ENCODE measurements at regions not wholly inside any gene's neighbourhood (a gene's known extent, or its start where the extent isn't known, plus 50 kb on each side); places are given as distances from the start of the nearest gene placed in this dataset.

DNA sequence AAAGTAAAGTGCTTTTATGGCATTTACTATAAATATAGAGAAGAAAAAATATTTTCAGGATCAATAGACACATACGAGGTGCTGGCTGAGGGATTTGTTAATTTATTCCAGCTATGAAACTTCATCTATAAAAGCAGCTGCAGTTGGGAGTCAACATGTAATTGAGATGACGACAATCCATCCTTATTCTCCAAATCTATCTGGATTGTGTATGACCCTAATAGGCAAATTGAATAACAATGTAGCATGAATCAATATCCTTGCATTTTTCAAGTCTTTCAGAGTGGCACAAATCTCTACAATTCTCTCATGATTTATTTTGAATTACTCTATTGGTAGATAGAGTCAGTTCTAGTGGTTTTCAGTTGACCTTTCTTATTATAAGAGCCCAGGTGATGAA lies 1296.5 kb upstream of the SPRY2 start:
- Histone ChIP-seq H3K4me1 (no peaks in the 10 kb centered on the region), H3K36me3 (no peaks in the 10 kb centered on the region), H3K27me3 (no peaks in the 10 kb centered on the region), H3K9me3 (no peaks in the 10 kb centered on the region), H3K27ac (no peak overlapping the region), H3K4me3 (no peak overlapping the region)
- TF ChIP-seq EP300 (IDR thresholded peaks at IDR 0.05) (no peak), CTCF (IDR thresholded peaks at IDR 0.05) (no peak), POLR2A (IDR thresholded peaks at IDR 0.05) (no peak), POLR2AphosphoS5 (IDR thresholded peaks at IDR 0.05) (no peak)
- no peak for ATAC-seq
- WGBS, 2 donors (ENCODE audit: low coverage in 1 of 2), result 65 to 68% methylated on average over 2 of the region's 2 CpGs

DNA sequence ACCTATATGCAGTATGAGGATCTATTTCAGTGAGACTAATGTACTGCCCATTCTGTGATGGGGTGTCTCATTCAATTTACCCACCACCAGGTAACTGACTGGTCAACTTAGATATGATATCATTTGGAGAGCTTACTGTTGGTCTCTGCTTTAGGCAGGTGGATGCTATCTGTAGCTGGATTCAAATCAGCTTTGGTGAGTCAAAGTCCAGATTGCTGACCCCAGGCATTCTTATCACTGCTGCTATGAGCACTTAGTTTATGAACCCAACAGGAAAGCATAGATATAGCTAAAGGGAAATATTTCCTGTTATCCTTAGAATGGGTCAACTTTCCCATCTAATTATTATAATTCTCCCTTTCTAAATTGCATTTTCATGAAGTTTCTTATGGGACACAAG lies 1295.2 kb upstream of the SPRY2 start:
- H3K36me3 ChIP-seq, result no peaks in the 10 kb centered on the region
- no peaks in the 10 kb centered on the region for H3K27me3 ChIP-seq
- H3K4me1 ChIP-seq, result no peaks in the 10 kb centered on the region
- H3K9me3 ChIP-seq, result no peaks in the 10 kb centered on the region
- ATAC-seq, result no peak
- H3K4me3 ChIP-seq, result no peak overlapping the region
- TF ChIP-seq CTCF (IDR thresholded peaks at IDR 0.05), result no peak
- TF ChIP-seq POLR2AphosphoS5 (IDR thresholded peaks at IDR 0.05), result no peak
- TF ChIP-seq EP300 (IDR thresholded peaks at IDR 0.05), result no peak
- TF ChIP-seq POLR2A (IDR thresholded peaks at IDR 0.05), result no peak
- H3K27ac ChIP-seq, result no peak overlapping the region

DNA sequence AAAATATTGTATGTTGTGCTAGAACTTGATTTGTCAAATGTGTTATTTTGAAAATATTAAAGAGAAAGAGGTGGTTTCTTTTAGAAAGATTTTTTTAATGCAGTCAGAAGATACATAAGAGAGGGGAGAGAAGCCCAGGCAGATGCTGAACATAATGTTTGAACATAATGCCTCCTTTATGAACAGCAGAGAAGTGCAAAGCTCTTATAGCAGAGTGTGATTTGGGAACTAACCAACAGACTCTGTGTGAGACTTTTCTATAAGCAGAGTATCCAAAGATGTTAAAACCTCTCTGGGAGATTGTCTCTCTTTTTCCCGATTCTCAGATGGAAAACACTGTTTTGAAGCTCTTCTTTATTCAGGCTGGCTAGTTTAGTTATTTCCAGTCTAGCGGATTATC lies 1274.1 kb upstream of the SPRY2 start:
- Histone ChIP-seq H3K4me3 (no peak overlapping the region), H3K27me3 (no peaks in the 10 kb centered on the region), H3K36me3 (no peaks in the 10 kb centered on the region), H3K27ac (no peak overlapping the region), H3K4me1 (no peaks in the 10 kb centered on the region), H3K9me3 (no peaks in the 10 kb centered on the region)
- TF ChIP-seq EP300 (IDR thresholded peaks at IDR 0.05) (no peak), CTCF (IDR thresholded peaks at IDR 0.05) (no peak), POLR2A (IDR thresholded peaks at IDR 0.05) (no peak), POLR2AphosphoS5 (IDR thresholded peaks at IDR 0.05) (no peak)
- no peak for ATAC-seq
- 65 to 79% methylated on average over 2 of the region's 2 CpGs for WGBS, 2 donors (ENCODE audit: low coverage in 1 of 2)

DNA sequence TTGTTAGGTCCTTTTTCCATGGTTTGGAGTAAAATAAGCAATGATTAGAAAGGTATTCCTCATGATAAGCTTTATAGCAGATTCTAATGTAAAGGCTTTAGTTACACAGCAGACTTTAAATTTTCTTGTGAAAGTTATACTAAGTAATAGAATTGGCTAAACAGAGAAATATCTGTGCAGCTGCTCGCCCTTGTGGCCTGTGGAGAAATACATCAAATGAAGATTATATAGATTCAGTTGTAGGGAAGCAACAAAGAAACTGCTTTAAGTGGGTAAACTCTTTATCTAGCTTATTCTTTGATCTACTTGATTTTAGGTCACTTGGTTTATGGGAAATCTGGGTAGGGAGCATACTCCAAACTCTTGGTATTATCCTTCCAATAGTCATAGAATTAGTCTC lies 1269.7 kb upstream of the SPRY2 start:
- no peak for TF ChIP-seq POLR2A (IDR thresholded peaks at IDR 0.05)
- no peaks in the 10 kb centered on the region for H3K36me3 ChIP-seq
- no peak for ATAC-seq
- H3K4me3 ChIP-seq, result no peak overlapping the region
- H3K27ac ChIP-seq, result no peak overlapping the region
- no peaks in the 10 kb centered on the region for H3K27me3 ChIP-seq
- H3K9me3 ChIP-seq, result no peaks in the 10 kb centered on the region
- H3K4me1 ChIP-seq, result no peaks in the 10 kb centered on the region
- 60 to 91% methylated on average over 1 of the region's 1 CpG for WGBS, 2 donors (ENCODE audit: low coverage in 1 of 2)

- no peaks in the 10 kb centered on the region for H3K4me1 ChIP-seq
- TF ChIP-seq POLR2A (IDR thresholded peaks at IDR 0.05), result no peak
- no peak for TF ChIP-seq EP300 (IDR thresholded peaks at IDR 0.05)
- TF ChIP-seq POLR2AphosphoS5 (IDR thresholded peaks at IDR 0.05), result no peak
- TF ChIP-seq CTCF (IDR thresholded peaks at IDR 0.05), result no peak
- H3K4me3 ChIP-seq, result no peak overlapping the region
- H3K36me3 ChIP-seq, result no peaks in the 10 kb centered on the region
- H3K9me3 ChIP-seq, result no peaks in the 10 kb centered on the region
- no peak overlapping the region for H3K27ac ChIP-seq
- no peaks in the 10 kb centered on the region for H3K27me3 ChIP-seq
- ATAC-seq, result no peak
- 86 to 92% methylated on average over 2 of the region's 2 CpGs for WGBS, 2 donors (ENCODE audit: low coverage in 1 of 2)
Observed at GRCh38 chr13:81609335-81609734, 1268.4 kb upstream of the SPRY2 start.

DNA sequence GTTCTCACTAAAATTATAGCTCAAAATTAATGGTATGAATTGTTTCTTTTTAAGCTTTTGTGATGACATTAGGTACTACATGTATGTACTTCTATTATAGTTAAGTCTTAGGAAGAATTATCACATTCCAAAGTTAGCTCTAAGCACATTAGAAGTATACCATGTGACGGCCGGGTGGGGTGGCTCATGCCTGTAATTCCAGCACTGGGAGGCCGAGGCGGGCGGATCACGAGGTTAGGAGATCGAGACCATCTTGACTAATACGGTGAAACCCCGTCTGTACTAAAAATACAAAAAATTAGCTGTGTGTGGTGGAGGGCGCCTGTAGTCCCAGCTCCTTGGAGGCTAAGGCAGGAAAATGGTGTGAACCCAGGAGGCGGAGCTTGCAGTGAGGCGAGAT lies 1265.1 kb upstream of the SPRY2 start:
- Histone ChIP-seq H3K27ac (no peak overlapping the region), H3K4me1 (no peaks in the 10 kb centered on the region), H3K4me3 (no peak overlapping the region), H3K9me3 (no peaks in the 10 kb centered on the region), H3K36me3 (no peaks in the 10 kb centered on the region), H3K27me3 (no peaks in the 10 kb centered on the region)
- no peak for TF ChIP-seq EP300 (IDR thresholded peaks at IDR 0.05)
- no peak for TF ChIP-seq POLR2AphosphoS5 (IDR thresholded peaks at IDR 0.05)
- TF ChIP-seq CTCF (IDR thresholded peaks at IDR 0.05), result no peak
- TF ChIP-seq POLR2A (IDR thresholded peaks at IDR 0.05), result no peak
- ATAC-seq, result no peak
- WGBS, 2 donors (ENCODE audit: low coverage in 1 of 2), result 89 to 93% methylated on average over 8 to 11 of the region's 12 CpGs

Data from gastroesophageal sphincter (tissue), 4 donors.